NCI-H1092 (cell line): ENCODE measurements at regions not wholly inside any gene's neighbourhood (a gene's known extent, or its start where the extent isn't known, plus 50 kb on each side); places are given as distances from the start of the nearest gene placed in this dataset.

Experiments
- DNase-seq: peaks from one replicate; lab custom pipeline; 2025; lab: John Stamatoyannopoulos, UW

- DNase-seq, result no peak
These were observed 51.9 kb upstream of the PDE10A start for GRCh38 chr6:165714907-165715306.

GRCh38 chr6:165713845-165714466 lies 50.9 kb upstream of the PDE10A start:
- no peak for DNase-seq
